Hypothalamus (tissue), 51 donors: ENCODE measurements at regions not wholly inside any gene's neighbourhood (a gene's known extent, or its start where the extent isn't known, plus 50 kb on each side); places are given as distances from the start of the nearest gene placed in this dataset.
"Not testable (repeated sequence)": the region's sequence is repeated elsewhere in the genome, so short reads cannot be mapped to it uniquely, and the experiment has no call there.

ENCODE experiments used
- DNase-seq, 51 donors: peaks; one replicate each; lab custom pipeline; 2025; lab: John Stamatoyannopoulos, UW

- no peak for DNase-seq
Measured at GRCh38 chr22:23501261-23501619, 78.8 kb downstream of the IGLL1 start.

GRCh38 chr22:23500508-23501260 is 79.4 kb downstream of the IGLL1 start:
- DNase-seq = no peak

GRCh38 chr22:23499845-23500500 is 80.1 kb downstream of the IGLL1 start:
- no peak for DNase-seq

DNA sequence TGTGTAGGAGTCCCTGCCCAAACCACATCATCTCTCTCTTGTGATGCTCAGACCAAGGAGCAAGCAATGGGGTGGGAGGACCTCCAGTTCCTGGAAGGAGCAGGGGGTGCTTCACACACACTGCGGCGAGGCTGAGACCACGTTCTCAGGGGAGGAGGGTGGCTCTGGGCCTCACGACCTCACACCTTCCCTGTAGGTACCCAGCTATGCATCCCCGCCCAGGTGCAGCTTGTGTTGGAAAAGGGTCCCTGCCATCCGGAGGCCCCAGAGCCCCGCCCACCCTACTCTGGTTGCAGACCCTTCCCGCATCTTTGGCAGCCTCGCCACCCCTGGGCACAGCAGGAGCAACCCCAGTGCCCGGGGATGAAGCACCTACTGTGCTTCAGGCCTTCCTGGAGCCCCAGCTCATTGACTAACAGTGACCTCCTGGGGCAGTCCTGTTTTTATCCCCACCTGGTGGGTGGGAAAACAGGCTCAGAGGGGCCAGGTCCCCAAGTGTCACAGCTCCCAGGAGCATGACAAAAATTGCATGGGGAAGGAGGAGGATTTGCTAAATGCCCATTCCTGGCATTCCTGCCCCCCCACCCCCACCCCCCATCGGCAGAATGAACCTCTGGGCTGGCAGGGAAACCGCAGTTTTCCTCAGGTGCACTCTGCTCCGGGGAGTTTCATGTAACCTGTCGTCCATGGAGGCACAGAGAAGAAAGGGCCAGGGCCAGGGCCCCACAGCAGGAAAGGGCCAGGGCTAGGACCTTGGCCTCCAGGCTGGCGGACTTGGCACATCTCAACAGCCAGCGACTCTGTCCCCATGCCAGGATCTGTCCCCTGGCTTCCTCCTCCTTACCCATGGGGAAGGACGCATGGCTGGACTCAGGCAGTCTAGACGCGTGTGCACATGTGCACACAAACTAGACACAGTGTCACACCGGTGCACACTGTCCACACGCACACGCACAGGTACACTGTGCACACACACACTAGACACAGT is 81.0 kb downstream of the IGLL1 start:
- no peak for DNase-seq

DNA sequence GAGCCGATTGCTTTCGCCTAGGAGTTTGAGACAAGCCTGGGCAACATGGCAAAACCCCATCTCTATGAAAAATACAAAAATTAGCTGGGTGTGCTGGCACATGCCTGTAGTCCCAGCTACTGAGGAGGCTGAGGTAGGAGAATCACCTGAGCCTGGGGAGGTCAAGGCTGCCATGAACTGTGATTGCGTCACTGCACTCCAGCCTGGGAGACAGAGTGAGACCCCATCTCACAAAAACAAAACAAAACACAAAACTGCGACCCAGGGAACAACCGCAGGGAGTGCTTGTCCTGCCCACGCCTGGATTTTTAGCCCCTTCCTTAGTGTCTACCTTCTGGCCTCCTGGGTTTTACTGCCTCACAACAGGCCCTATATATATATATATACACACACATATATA is 82.2 kb downstream of the IGLL1 start:
- DNase-seq = not testable (repeated sequence)

GRCh38 chr22:23497016-23497885 is 82.8 kb downstream of the IGLL1 start:
- DNase-seq = no peak

DNA sequence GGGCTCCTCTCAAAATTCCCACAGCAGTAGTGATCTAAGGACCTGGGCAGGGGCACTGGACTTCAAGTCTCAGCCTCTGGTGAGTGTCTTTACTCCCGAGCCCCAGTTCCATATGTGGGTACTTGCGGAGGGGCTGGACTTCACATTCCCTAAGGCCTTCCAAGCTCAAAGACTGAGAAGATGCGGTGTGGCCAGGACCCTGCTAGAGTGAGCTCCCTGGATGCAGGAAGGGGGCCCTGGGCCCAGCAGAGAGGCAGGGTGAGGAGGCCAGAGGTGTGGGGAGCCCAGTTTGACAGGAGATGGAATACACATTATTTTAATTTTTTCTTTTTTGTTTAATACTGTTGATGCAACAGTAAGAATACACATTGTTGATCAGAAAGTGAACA is 83.7 kb downstream of the IGLL1 start:
- DNase-seq = no peak

GRCh38 chr22:23495614-23496444 is 84.3 kb downstream of the IGLL1 start:
- no peak for DNase-seq

GRCh38 chr22:23494930-23495266 is 85.2 kb downstream of the IGLL1 start:
- DNase-seq = no peak

GRCh38 chr22:23485490-23485889 is 94.6 kb downstream of the IGLL1 start:
- no peak for DNase-seq

DNA sequence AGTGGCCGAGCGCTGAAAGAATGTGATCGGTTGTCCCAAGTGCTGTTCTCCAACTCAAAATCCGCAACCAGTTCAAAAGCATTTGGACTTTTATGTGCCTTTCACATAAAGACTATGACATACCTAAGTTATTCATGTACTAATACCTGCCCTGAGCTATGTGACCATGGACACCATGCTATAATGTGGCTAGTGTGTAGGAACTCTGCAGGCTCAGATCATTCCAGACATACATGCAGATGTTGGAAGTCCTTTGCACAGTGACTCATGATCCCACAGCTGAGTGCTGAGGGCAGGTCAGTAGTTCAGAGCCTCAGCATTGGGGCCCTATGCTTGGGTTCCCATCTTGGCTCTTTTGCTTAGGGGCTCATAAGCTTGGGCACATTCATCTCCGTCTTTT is 95.4 kb downstream of the IGLL1 start:
- DNase-seq = no peak

GRCh38 chr22:23481369-23481768 is 98.7 kb downstream of the IGLL1 start:
- no peak for DNase-seq

DNA sequence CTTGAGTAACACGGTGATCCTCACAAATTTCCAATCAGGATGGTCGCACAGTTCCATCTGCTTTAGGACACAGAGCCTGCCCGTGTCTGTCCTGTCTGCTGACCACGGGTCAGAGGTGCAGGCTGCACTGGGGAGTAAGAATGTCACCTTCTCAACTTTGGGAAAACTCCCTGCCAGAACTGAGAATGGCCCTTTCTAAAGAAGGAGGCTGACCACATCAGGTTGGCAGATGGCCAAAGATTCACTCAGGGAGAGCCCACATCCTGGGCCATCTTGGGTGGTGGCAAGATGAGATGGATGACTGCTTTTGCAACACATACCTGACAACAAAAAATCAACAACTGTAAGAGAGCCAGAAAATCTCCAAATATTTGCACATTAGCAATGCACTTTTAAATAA is 101.9 kb downstream of the IGLL1 start:
- no peak for DNase-seq

GRCh38 chr22:23474531-23474930 is 105.6 kb downstream of the IGLL1 start:
- not testable (repeated sequence) for DNase-seq

- DNase-seq = peak in 1 of 51 donors; percentile 12
Measured at GRCh38 chr22:23473901-23474300, 106.2 kb downstream of the IGLL1 start.

- not testable (repeated sequence) for DNase-seq
Measured at GRCh38 chr22:23472376-23472775, 107.7 kb downstream of the IGLL1 start.

- DNase-seq = no peak
Measured at GRCh38 chr22:23471698-23472097, 108.4 kb downstream of the IGLL1 start.

GRCh38 chr22:23470811-23471389 is 109.2 kb downstream of the IGLL1 start:
- no peak for DNase-seq

DNA sequence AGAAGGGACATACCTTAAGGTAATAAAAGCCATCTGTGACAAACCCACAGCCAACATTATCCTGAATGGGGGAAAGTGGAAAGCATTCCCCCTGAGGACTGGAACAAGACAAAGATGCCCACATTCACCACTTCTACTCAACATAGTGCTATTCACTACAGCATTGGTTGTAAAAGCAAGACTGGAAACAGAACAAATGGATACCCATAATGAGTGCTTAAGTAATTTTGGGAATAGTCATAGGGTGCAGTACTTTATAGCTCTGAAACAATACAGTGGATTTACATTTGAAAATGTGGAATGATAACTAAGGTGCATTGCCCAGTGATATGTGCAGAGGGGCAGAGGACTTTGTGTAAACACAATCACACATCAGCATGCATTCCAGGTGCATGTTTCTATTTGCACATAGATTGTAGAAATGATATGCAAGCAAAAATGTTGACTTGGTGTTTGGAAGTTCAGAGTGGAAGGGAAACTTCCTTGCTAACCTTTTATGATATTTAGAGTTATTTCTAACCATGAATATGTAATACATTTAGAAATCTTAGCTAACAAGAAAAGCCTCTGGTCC is 112.3 kb downstream of the IGLL1 start:
- DNase-seq = no peak
